ENCODE measurements at regions not wholly inside any gene's neighbourhood (a gene's known extent, or its start where the extent isn't known, plus 50 kb on each side); places are given as distances from the start of the nearest gene placed in this dataset.

DNA sequence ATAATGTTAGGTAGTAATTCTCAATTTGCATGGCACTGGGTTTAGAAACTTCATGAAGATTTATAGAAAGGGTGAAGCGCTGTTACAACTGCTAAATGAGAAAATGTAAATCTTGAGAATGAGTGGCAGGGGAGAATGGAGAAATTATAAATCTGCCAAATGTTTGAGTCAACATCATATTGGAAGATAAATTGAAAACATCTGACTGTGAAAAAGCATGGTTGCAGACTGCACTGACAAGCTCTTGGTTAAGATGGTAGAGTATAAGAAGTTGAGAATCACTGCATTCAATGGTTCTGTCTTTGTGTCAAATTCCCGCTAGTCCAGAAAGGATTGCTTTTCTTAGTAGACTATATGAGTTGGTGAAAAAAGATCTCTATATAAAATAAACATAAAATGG, 113.3 kb upstream of the DUSP10 start:
- H3K79me2 ChIP-seq (ENCODE audit: low read depth), result no peaks in the 10 kb centered on the region
- H3F3A ChIP-seq (ENCODE audit: insufficient read depth, low read depth), result no peaks in the 10 kb centered on the region
- no peak overlapping the region for H2AFZ ChIP-seq
- no peaks in the 10 kb centered on the region for H3K9me2 ChIP-seq (ENCODE audit: insufficient read depth)
- H3K27me3 ChIP-seq (ENCODE audit: insufficient read depth, low read depth), result no peaks in the 10 kb centered on the region
- intact Hi-C loops (cut with micrococcal nuclease; ENCODE audit: unreplicated experiment), result no loop called here
- no peaks in the 10 kb centered on the region for H3K36me3 ChIP-seq (ENCODE audit: low read depth)
- H3K9me3 ChIP-seq (ENCODE audit: insufficient read depth, low read depth), result peaks cover 3% of the 10 kb centered on the region; the same call in 1 of the 2 replicates
- DNase-seq, result no peak
- TF ChIP-seq EZH2 (IDR thresholded peaks at IDR 0.05; ENCODE audit: low read depth), result no peak
- TF ChIP-seq, protein P1, sequence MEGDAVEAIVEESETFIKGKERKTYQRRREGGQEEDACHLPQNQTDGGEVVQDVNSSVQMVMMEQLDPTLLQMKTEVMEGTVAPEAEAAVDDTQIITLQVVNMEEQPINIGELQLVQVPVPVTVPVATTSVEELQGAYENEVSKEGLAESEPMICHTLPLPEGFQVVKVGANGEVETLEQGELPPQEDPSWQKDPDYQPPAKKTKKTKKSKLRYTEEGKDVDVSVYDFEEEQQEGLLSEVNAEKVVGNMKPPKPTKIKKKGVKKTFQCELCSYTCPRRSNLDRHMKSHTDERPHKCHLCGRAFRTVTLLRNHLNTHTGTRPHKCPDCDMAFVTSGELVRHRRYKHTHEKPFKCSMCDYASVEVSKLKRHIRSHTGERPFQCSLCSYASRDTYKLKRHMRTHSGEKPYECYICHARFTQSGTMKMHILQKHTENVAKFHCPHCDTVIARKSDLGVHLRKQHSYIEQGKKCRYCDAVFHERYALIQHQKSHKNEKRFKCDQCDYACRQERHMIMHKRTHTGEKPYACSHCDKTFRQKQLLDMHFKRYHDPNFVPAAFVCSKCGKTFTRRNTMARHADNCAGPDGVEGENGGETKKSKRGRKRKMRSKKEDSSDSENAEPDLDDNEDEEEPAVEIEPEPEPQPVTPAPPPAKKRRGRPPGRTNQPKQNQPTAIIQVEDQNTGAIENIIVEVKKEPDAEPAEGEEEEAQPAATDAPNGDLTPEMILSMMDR (conservative IDR thresholded peaks at IDR 0.05), result no peak
- H3K27ac ChIP-seq, result no peak overlapping the region
- ChIA-PET CTCF (no interaction called here), POLR2A (ENCODE audit: unreplicated experiment) (no interaction called here)
- no peaks in the 10 kb centered on the region for H4K20me1 ChIP-seq (ENCODE audit: insufficient read depth)
- H3K4me2 ChIP-seq, result no peak overlapping the region
- H3K4me1 ChIP-seq (replicated peaks; ENCODE audit: insufficient read depth), result no peaks in the 10 kb centered on the region
- no peak overlapping the region for H3K4me3 ChIP-seq
- BruUV-seq (replicated peaks), result no TSS peak

DNA sequence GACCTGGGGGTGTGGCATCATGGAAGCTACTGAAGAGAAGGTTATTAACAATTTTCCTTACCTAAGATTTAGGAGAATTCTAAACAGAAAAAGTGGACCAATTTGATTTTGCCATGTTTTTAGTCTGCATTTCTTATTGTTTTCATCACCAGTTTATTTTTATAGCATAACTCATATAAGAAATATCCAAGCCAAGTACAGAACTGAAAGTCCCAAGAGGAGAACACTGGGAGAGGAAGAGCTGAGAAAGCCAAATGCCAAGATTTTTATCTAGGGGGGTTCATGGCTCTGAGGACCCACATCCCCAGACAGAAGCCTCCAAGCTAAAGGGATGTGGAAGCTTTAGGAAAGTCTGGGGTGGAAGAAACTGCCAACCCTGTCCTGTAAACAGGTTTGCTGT, 109.4 kb upstream of the DUSP10 start:
- no peak overlapping the region for H3K27ac ChIP-seq
- H3K36me3 ChIP-seq (ENCODE audit: low read depth), result no peaks in the 10 kb centered on the region
- ChIA-PET CTCF (no interaction called here), POLR2A (ENCODE audit: unreplicated experiment) (no interaction called here)
- no peaks in the 10 kb centered on the region for H3K9me2 ChIP-seq (ENCODE audit: insufficient read depth)
- H3K4me3 ChIP-seq, result no peak overlapping the region
- H3K79me2 ChIP-seq (ENCODE audit: low read depth), result no peaks in the 10 kb centered on the region
- H3K27me3 ChIP-seq (ENCODE audit: insufficient read depth, low read depth), result no peaks in the 10 kb centered on the region
- DNase-seq, result no peak
- no peak overlapping the region for H2AFZ ChIP-seq
- H3K9me3 ChIP-seq (ENCODE audit: insufficient read depth, low read depth), result peaks cover 3% of the 10 kb centered on the region; the same call in 1 of the 2 replicates
- no peaks in the 10 kb centered on the region for H3F3A ChIP-seq (ENCODE audit: insufficient read depth, low read depth)
- no peaks in the 10 kb centered on the region for H3K4me1 ChIP-seq (replicated peaks; ENCODE audit: insufficient read depth)
- intact Hi-C loops (cut with micrococcal nuclease; ENCODE audit: unreplicated experiment), result no loop called here
- H3K4me2 ChIP-seq, result no peak overlapping the region
- no TSS peak for BruUV-seq (replicated peaks)
- TF ChIP-seq, protein P1 (conservative IDR thresholded peaks at IDR 0.05), result no peak
- no peak for TF ChIP-seq EZH2 (IDR thresholded peaks at IDR 0.05; ENCODE audit: low read depth)
- no peaks in the 10 kb centered on the region for H4K20me1 ChIP-seq (ENCODE audit: insufficient read depth)

DNA sequence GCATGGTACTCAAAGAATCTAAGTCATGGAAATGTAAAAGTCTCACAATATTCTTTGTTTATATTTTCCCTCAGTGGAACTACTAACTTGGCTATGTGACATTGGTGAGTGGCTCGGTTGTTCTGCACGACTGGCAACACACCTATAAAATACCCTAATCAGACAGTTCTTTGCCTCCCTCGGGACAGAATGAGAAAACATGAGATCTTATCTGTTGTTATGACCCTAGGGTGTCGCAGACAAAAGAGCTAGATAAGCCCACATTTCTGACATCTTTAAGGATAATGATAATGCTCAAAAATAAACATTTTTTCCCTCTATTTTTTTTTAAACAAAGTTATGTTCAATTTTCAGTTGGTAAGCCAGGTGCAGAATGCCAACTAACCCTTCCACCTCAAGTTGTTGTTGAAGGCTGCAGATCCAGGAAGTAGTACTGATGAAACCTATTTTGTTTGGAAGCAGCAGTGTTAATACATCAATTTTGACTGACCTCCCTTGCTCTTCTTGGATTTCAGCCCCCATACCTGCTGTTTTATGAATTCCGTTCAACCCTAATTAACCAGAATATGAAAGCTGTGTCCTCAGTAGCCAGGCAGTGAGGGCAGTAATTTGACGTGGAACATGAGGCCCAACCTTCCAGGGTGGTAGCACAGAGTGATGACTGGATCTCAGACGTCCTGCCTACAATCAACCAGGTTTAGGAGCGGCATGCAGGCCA, 108.7 kb upstream of the DUSP10 start:
- no TSS peak for BruUV-seq (replicated peaks)
- Histone ChIP-seq H3K27me3 (ENCODE audit: insufficient read depth, low read depth) (no peaks in the 10 kb centered on the region), H4K20me1 (ENCODE audit: insufficient read depth) (no peaks in the 10 kb centered on the region), H3K4me2 (no peak overlapping the region), H3K9me2 (ENCODE audit: insufficient read depth) (no peaks in the 10 kb centered on the region), H3K4me1 (replicated peaks; ENCODE audit: insufficient read depth) (no peaks in the 10 kb centered on the region), H2AFZ (no peak overlapping the region), H3F3A (ENCODE audit: insufficient read depth, low read depth) (no peaks in the 10 kb centered on the region), H3K79me2 (ENCODE audit: low read depth) (no peaks in the 10 kb centered on the region), H3K27ac (no peak overlapping the region), H3K9me3 (ENCODE audit: insufficient read depth, low read depth) (peaks cover 3% of the 10 kb centered on the region; the same call in 1 of the 2 replicates), H3K36me3 (ENCODE audit: low read depth) (no peaks in the 10 kb centered on the region), H3K4me3 (no peak overlapping the region)
- TF ChIP-seq, protein P1 (conservative IDR thresholded peaks at IDR 0.05), result no peak
- TF ChIP-seq EZH2 (IDR thresholded peaks at IDR 0.05; ENCODE audit: low read depth), result no peak
- intact Hi-C loops (cut with micrococcal nuclease; ENCODE audit: unreplicated experiment), result no loop called here
- POLR2A ChIA-PET (ENCODE audit: unreplicated experiment), result no interaction called here
- CTCF ChIA-PET, result interaction anchor here (0.6 kb wide), 1 partner anchor 263 kb away, joined by 6 read pairs; no protein-coding TSS in a partner anchor
- DNase-seq, result no peak

Measured in PC-9 (cell line).